GM12878 (cell line): ENCODE measurements at regions not wholly inside any gene's neighbourhood (a gene's known extent, or its start where the extent isn't known, plus 50 kb on each side); places are given as distances from the start of the nearest gene placed in this dataset.

ENCODE experiments used
- ATAC-seq: fragments of 200-7000 bp; cut with Tn5 transposase; 3 replicates; pipeline ENCODE4 v1.9.1; 2020; ENCODE audit warnings: mild to moderate bottlenecking, moderate library complexity
- BruUV-seq: library from RNA; stranded (reverse); fragments of 400-500 nt; replicated peaks from 2 replicates; lab custom pipeline; 2021; lab: Mats Ljungman, UMichigan
- CTCF ChIA-PET: fragments of 300-600 bp; sonication (Branson Sonifier 250); formaldehyde crosslinking; extraction: SDS; loops from one replicate; lab custom pipeline; 2021; ENCODE audit warnings: inconsistent platforms; lab: Yijun Ruan, JAX
- POLR2A ChIA-PET: fragments of 350-600 bp; formaldehyde crosslinking; extraction: SDS; loops from one replicate; lab custom pipeline; 2021; ENCODE audit warnings: inconsistent platforms; lab: Charles Lee
- RAD21 ChIA-PET: fragments of 300-600 bp; sonication (Branson Sonifier 250); formaldehyde crosslinking; loops from one replicate; lab custom pipeline; 2023; ENCODE audit warnings: antibody characterized with exemption; ENCODE audit not compliant: unreplicated experiment; lab: Charles Lee
- SMC1A ChIA-PET: fragments of 300-600 bp; sonication (Branson Sonifier 250); formaldehyde crosslinking; loops from one replicate; lab custom pipeline; 2023; ENCODE audit not compliant: unreplicated experiment, uncharacterized antibody; lab: Charles Lee
- DNase-seq: peaks from one replicate; pipeline ENCODE4 v3.0.0-alpha.2; 2011; ENCODE audit warnings: low read depth, low spot score
- FAIRE-seq: peaks from 3 replicates; lab custom pipeline; 2011; peaks lifted over from hg19 to GRCh38; lab: Jason Lieb, UNC
- H2AFZ ChIP-seq: 2 replicates; pipeline ENCODE4 v1.6.0; 2011; ENCODE audit warnings: low read depth, low read length, control low read depth; ENCODE audit not compliant: control insufficient read depth
- H3K27ac ChIP-seq: 2 replicates; pipeline ENCODE4 v1.5.1; 2011; ENCODE audit warnings: control low read depth; ENCODE audit not compliant: control insufficient read depth, insufficient read depth
- H3K27me3 ChIP-seq, 2 experiments: replicated peaks in 1 of 2; 2 replicates each; pipeline versions ENCODE4 v1.6.0 to v1.6.1; 2011; ENCODE audit warnings: low read length in 1 of 2; ENCODE audit not compliant: control insufficient read depth in 2 of 2, insufficient read depth in 2 of 2
- H3K36me3 ChIP-seq, 2 experiments: 2 replicates each; pipeline ENCODE4 v1.5.1; 2011; ENCODE audit warnings: low read length in 1 of 2; ENCODE audit not compliant: control insufficient read depth in 2 of 2, insufficient read depth in 2 of 2
- H3K4me1 ChIP-seq: 2 replicates; pipeline ENCODE4 v1.6.1; 2011; ENCODE audit warnings: mild to moderate bottlenecking, low read length, moderate library complexity, mixed read lengths; ENCODE audit not compliant: control insufficient read depth, insufficient read depth
- H3K4me2 ChIP-seq: 2 replicates; pipeline ENCODE4 v1.6.0; 2011; ENCODE audit warnings: control low read depth; ENCODE audit not compliant: control insufficient read depth, insufficient read depth
- H3K4me3 ChIP-seq: fragments of 200-600 bp; sonication (generic); 2 replicates; pipeline ENCODE4 v1.5.1; 2016
- H3K79me2 ChIP-seq: 2 replicates; pipeline ENCODE4 v1.6.0; 2011; ENCODE audit warnings: low read length; ENCODE audit not compliant: control insufficient read depth, insufficient read depth
- H3K9ac ChIP-seq: 2 replicates; pipeline ENCODE4 v1.8.0; 2011; ENCODE audit warnings: low read length, control low read depth, mixed read lengths; ENCODE audit not compliant: control insufficient read depth, insufficient read depth
- H3K9me3 ChIP-seq: replicated peaks from 3 replicates; pipeline ENCODE4 v1.5.1; 2011; ENCODE audit warnings: mild to moderate bottlenecking, low read length; ENCODE audit not compliant: control insufficient read depth, insufficient read depth
- H4K20me1 ChIP-seq: 2 replicates; pipeline ENCODE4 v1.6.0; 2011; ENCODE audit not compliant: control insufficient read depth, insufficient read depth
- ASH2L ChIP-seq: fragments of 300-600, 200-600 bp; sonication (generic); IDR thresholded peaks from 2 replicates; pipeline ENCODE4 v1.6.1; 2017; ENCODE audit warnings: low read depth, mild to moderate bottlenecking, borderline replicate concordance
- ELK1 ChIP-seq: IDR thresholded peaks from 2 replicates; pipeline ENCODE4 v1.6.1; 2012; ENCODE audit warnings: low read depth, low read length, improper control_type of control experiment
- ESRRA ChIP-seq: IDR thresholded peaks from 2 replicates; pipeline ENCODE4 v1.6.1; 2012; ENCODE audit warnings: mild to moderate bottlenecking, low read length, improper control_type of control experiment
- FOXK2 ChIP-seq: fragments of 450-650 bp; IDR thresholded peaks from 2 replicates; pipeline ENCODE4 v1.6.1; 2017; ENCODE audit warnings: mild to moderate bottlenecking, moderate library complexity
- MXI1 ChIP-seq: fragments of 150-350 bp; IDR thresholded peaks from 2 replicates; pipeline ENCODE4 v1.6.1; 2011; ENCODE audit warnings: low read depth, mild to moderate bottlenecking, inconsistent platforms, low read length, improper control_type of control experiment
- RFX5 ChIP-seq: IDR thresholded peaks from 2 replicates; pipeline ENCODE4 v1.6.1; 2011; ENCODE audit warnings: low read depth, low read length, improper control_type of control experiment
- SIX5 ChIP-seq: IDR thresholded peaks from 2 replicates; pipeline ENCODE4 v1.6.1; 2011; ENCODE audit warnings: mild to moderate bottlenecking, low read depth, low read length, moderate library complexity; ENCODE audit not compliant: severe bottlenecking
- SPI1 ChIP-seq: IDR thresholded peaks from 2 replicates; pipeline ENCODE4 v1.6.1; 2011; ENCODE audit warnings: low read depth, mild to moderate bottlenecking, low read length, moderate library complexity, borderline replicate concordance; ENCODE audit not compliant: insufficient read depth
- TCF12 ChIP-seq: IDR thresholded peaks from 2 replicates; pipeline ENCODE4 v1.6.1; 2011; ENCODE audit warnings: low read depth, mild to moderate bottlenecking, low read length
- USF2 ChIP-seq: IDR thresholded peaks from 2 replicates; pipeline ENCODE4 v1.6.1; 2011; ENCODE audit warnings: low read depth, low read length, improper control_type of control experiment, borderline replicate concordance
- ZBED1 ChIP-seq: IDR thresholded peaks from 2 replicates; pipeline ENCODE4 v1.6.1; 2016; ENCODE audit warnings: borderline replicate concordance
- WGBS: methylation state at CpG from one replicate; pipeline ENCODE4 v1.1.6; 2016; ENCODE audit warnings: low lambda C conversion rate; ENCODE audit not compliant: insufficient replicate concordance, insufficient coverage; ENCODE audit errors: missing lambda C conversion rate; 5-methylcytosine and 5-hydroxymethylcytosine counted together
- in situ Hi-C: fragments of 300-500 bp; cut with MboI; formaldehyde crosslinking; loops from 9 replicates; pipeline ENCODE4 v1.14.3; 2018; ENCODE audit warnings: mixed read lengths
- intact Hi-C: fragments of 100-400 bp; cut with micrococcal nuclease; formaldehyde crosslinking; loops from one replicate; pipeline ENCODE4 v1.14.2; 2022; ENCODE audit not compliant: unreplicated experiment
- TF ChIP-seq, protein P1 (sequence below): IDR thresholded peaks from 2 replicates; pipeline ENCODE4 v1.6.1; 2012; ENCODE audit warnings: low read length, inconsistent platforms
- TF ChIP-seq, protein P2 (sequence below): fragments of 450-650 bp; IDR thresholded peaks from 2 replicates; pipeline ENCODE4 v1.6.1; 2014; ENCODE audit warnings: mild to moderate bottlenecking
- TF ChIP-seq, protein P3 (sequence below): fragments of 450-650 bp; formaldehyde crosslinking; IDR thresholded peaks from 2 replicates; pipeline ENCODE4 v1.5.0; 2022; ENCODE audit warnings: mild to moderate bottlenecking, missing genetic modification characterization
- TF ChIP-seq, protein P4 (sequence below), 3 experiments: IDR thresholded peaks in 2 of 3; conservative IDR thresholded peaks in 1 of 3; 2 replicates each; pipeline ENCODE4 v1.5.1; 2011; ENCODE audit warnings: low read depth in 3 of 3, low read length in 3 of 3, mild to moderate bottlenecking in 3 of 3, control low read depth in 2 of 3, moderate library complexity in 2 of 3, inconsistent platforms in 1 of 3, mixed read lengths in 1 of 3; ENCODE audit not compliant: control insufficient read depth in 2 of 3, insufficient read depth in 1 of 3; ENCODE audit errors: extremely low read depth in 1 of 3

DNA sequence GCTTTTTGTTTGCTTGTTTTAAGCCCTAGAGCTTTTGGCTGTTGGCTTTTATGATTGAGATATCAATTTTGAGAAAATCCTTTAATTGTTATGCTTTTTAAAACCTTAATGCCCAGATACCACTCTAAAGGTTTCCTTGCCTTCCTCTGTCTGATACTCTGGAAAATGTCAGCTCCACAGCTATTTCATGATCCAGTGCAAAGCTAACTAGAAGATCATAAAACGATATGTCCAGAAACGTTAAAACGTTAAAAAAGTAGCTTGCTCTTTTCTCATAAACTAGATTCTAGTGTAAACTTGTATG, 189.5 kb upstream of the TENT5A start:
- FAIRE-seq (no peak), ATAC-seq (no peak), DNase-seq (no peak)
- no peak overlapping the region for H3K27ac ChIP-seq
- H3K4me1 ChIP-seq, result no peaks in the 10 kb centered on the region
- H3K9ac ChIP-seq, result no peak overlapping the region
- no peaks in the 10 kb centered on the region for H3K36me3 ChIP-seq
- ChIA-PET POLR2A (interaction anchor here (5.1 kb wide), 1 partner anchor 8 kb away, joined by 25 read pairs; no protein-coding TSS in a partner anchor), RAD21 (interaction anchor here (1.0 kb wide), 1 partner anchor 9 kb away, joined by 5 read pairs; no protein-coding TSS in a partner anchor), SMC1A (interaction anchor here (0.9 to 5.6 kb wide), 4 partner anchors 7 to 105 kb away, joined by 3 to 63 read pairs (median 10); no protein-coding TSS in a partner anchor), CTCF (interaction anchor here (0.5 to 4.5 kb wide), 7 partner anchors 8 to 199 kb away, joined by 3 to 14 read pairs (median 3); no protein-coding TSS in a partner anchor)
- no TSS peak for BruUV-seq
- in situ Hi-C loops, result no loop called here
- no peak overlapping the region for H3K4me2 ChIP-seq
- no peaks in the 10 kb centered on the region for H3K9me3 ChIP-seq
- intact Hi-C loops, result no loop called here
- H3K4me3 ChIP-seq, result no peak overlapping the region
- no peaks in the 10 kb centered on the region for H4K20me1 ChIP-seq
- H3K27me3 ChIP-seq, result no peaks in the 10 kb centered on the region
- H3K79me2 ChIP-seq, result no peaks in the 10 kb centered on the region
- H2AFZ ChIP-seq, result no peak overlapping the region
- WGBS, result 59% methylated on average over 3 of the region's 3 CpGs
- TF ChIP-seq ZBED1 (no peak), ELK1 (no peak), TCF12 (no peak), RFX5 (no peak), FOXK2 (no peak), ASH2L (no peak), SPI1 (no peak), ESRRA (no peak), USF2 (no peak), MXI1 (no peak), SIX5 (no peak)
- TF ChIP-seq, protein P1, sequence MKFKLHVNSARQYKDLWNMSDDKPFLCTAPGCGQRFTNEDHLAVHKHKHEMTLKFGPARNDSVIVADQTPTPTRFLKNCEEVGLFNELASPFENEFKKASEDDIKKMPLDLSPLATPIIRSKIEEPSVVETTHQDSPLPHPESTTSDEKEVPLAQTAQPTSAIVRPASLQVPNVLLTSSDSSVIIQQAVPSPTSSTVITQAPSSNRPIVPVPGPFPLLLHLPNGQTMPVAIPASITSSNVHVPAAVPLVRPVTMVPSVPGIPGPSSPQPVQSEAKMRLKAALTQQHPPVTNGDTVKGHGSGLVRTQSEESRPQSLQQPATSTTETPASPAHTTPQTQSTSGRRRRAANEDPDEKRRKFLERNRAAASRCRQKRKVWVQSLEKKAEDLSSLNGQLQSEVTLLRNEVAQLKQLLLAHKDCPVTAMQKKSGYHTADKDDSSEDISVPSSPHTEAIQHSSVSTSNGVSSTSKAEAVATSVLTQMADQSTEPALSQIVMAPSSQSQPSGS, result no peak
- TF ChIP-seq, protein P2, sequence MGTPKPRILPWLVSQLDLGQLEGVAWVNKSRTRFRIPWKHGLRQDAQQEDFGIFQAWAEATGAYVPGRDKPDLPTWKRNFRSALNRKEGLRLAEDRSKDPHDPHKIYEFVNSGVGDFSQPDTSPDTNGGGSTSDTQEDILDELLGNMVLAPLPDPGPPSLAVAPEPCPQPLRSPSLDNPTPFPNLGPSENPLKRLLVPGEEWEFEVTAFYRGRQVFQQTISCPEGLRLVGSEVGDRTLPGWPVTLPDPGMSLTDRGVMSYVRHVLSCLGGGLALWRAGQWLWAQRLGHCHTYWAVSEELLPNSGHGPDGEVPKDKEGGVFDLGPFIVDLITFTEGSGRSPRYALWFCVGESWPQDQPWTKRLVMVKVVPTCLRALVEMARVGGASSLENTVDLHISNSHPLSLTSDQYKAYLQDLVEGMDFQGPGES, result no peak
- TF ChIP-seq, protein P3, sequence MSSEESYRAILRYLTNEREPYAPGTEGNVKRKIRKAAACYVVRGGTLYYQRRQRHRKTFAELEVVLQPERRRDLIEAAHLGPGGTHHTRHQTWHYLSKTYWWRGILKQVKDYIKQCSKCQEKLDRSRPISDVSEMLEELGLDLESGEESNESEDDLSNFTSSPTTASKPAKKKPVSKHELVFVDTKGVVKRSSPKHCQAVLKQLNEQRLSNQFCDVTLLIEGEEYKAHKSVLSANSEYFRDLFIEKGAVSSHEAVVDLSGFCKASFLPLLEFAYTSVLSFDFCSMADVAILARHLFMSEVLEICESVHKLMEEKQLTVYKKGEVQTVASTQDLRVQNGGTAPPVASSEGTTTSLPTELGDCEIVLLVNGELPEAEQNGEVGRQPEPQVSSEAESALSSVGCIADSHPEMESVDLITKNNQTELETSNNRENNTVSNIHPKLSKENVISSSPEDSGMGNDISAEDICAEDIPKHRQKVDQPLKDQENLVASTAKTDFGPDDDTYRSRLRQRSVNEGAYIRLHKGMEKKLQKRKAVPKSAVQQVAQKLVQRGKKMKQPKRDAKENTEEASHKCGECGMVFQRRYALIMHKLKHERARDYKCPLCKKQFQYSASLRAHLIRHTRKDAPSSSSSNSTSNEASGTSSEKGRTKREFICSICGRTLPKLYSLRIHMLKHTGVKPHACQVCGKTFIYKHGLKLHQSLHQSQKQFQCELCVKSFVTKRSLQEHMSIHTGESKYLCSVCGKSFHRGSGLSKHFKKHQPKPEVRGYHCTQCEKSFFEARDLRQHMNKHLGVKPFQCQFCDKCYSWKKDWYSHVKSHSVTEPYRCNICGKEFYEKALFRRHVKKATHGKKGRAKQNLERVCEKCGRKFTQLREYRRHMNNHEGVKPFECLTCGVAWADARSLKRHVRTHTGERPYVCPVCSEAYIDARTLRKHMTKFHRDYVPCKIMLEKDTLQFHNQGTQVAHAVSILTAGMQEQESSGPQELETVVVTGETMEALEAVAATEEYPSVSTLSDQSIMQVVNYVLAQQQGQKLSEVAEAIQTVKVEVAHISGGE (CRISPR knock-in tag), result no peak
- TF ChIP-seq, protein P4, sequence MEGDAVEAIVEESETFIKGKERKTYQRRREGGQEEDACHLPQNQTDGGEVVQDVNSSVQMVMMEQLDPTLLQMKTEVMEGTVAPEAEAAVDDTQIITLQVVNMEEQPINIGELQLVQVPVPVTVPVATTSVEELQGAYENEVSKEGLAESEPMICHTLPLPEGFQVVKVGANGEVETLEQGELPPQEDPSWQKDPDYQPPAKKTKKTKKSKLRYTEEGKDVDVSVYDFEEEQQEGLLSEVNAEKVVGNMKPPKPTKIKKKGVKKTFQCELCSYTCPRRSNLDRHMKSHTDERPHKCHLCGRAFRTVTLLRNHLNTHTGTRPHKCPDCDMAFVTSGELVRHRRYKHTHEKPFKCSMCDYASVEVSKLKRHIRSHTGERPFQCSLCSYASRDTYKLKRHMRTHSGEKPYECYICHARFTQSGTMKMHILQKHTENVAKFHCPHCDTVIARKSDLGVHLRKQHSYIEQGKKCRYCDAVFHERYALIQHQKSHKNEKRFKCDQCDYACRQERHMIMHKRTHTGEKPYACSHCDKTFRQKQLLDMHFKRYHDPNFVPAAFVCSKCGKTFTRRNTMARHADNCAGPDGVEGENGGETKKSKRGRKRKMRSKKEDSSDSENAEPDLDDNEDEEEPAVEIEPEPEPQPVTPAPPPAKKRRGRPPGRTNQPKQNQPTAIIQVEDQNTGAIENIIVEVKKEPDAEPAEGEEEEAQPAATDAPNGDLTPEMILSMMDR (IDR thresholded peaks at IDR 0.05 in 2 of 3, conservative IDR thresholded peaks at IDR 0.05 in 1 of 3; ENCODE audit: control insufficient read depth in 2 of 3, extremely low read depth in 1 of 3, insufficient read depth in 1 of 3, low read depth in 3 of 3, low read length in 3 of 3), result no peak
